ENCODE measurements at regions not wholly inside any gene's neighbourhood (a gene's known extent, or its start where the extent isn't known, plus 50 kb on each side); places are given as distances from the start of the nearest gene placed in this dataset.

DNA sequence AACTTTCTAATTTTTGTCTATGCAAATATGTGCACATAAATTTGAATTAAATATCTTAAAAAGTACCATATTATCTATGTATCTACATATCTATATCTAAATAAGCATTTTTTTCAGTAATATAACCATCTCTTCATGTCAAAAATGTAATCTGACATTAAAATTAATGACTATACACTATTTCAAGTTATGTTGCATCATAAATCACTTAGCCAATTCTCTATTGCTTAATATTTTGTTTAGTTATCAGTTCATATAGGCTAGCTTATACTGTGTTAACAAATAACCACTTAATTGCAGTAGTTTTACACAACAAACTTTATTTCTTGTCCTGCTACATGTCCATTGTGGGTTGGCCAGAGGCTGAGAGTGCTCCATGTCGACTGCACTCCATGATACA lies 360.8 kb downstream of the EPM2A start:
- TF ChIP-seq CTCF (IDR thresholded peaks at IDR 0.05) (no peak), EP300 (IDR thresholded peaks at IDR 0.05) (no peak), POLR2AphosphoS5 (IDR thresholded peaks at IDR 0.05) (no peak)

Measured in suprapubic skin (tissue), 4 donors.